C4-2B (cell line): ENCODE measurements at regions not wholly inside any gene's neighbourhood (a gene's known extent, or its start where the extent isn't known, plus 50 kb on each side); places are given as distances from the start of the nearest gene placed in this dataset.

Source experiments
- H3K27ac ChIP-seq: fragments of 450-650 bp; 2 replicates; pipeline ENCODE4 v1.5.1; 2017
- ZFX ChIP-seq: fragments of 450-650 bp; IDR thresholded peaks from 2 replicates; pipeline ENCODE4 v1.6.1; 2017
- TF ChIP-seq, protein P1 (sequence below): fragments of 450-650 bp; conservative IDR thresholded peaks from 2 replicates; pipeline ENCODE4 v1.5.1; 2017; ENCODE audit warnings: mild to moderate bottlenecking

- TF ChIP-seq ZFX = no peak
- TF ChIP-seq, protein P1, sequence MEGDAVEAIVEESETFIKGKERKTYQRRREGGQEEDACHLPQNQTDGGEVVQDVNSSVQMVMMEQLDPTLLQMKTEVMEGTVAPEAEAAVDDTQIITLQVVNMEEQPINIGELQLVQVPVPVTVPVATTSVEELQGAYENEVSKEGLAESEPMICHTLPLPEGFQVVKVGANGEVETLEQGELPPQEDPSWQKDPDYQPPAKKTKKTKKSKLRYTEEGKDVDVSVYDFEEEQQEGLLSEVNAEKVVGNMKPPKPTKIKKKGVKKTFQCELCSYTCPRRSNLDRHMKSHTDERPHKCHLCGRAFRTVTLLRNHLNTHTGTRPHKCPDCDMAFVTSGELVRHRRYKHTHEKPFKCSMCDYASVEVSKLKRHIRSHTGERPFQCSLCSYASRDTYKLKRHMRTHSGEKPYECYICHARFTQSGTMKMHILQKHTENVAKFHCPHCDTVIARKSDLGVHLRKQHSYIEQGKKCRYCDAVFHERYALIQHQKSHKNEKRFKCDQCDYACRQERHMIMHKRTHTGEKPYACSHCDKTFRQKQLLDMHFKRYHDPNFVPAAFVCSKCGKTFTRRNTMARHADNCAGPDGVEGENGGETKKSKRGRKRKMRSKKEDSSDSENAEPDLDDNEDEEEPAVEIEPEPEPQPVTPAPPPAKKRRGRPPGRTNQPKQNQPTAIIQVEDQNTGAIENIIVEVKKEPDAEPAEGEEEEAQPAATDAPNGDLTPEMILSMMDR = no peak
- no peak overlapping the region; the same call in 1 of the 2 replicates for H3K27ac ChIP-seq
Measured at GRCh38 chr1:219521325-219521724, 91.6 kb downstream of the ZC3H11B start.

- TF ChIP-seq, protein P1 = no peak
- TF ChIP-seq ZFX = no peak
- no peak overlapping the region for H3K27ac ChIP-seq
Measured at GRCh38 chr1:219520241-219520640, 92.7 kb downstream of the ZC3H11B start.

- no peak for TF ChIP-seq ZFX
- TF ChIP-seq, protein P1 = no peak
- H3K27ac ChIP-seq = peak overlapping the region; percentile 16; the same call in 1 of the 2 replicates
Measured at GRCh38 chr1:219518907-219519248, 94.0 kb downstream of the ZC3H11B start.

GRCh38 chr1:219518168-219518906, 94.6 kb downstream of the ZC3H11B start:
- H3K27ac ChIP-seq = peak overlapping the region; percentile 43
- TF ChIP-seq ZFX = no peak
- TF ChIP-seq, protein P1 = no peak

- H3K27ac ChIP-seq = no peak overlapping the region
- no peak for TF ChIP-seq ZFX
- TF ChIP-seq, protein P1 = no peak
Measured at GRCh38 chr1:219517031-219517430, 95.9 kb downstream of the ZC3H11B start.

DNA sequence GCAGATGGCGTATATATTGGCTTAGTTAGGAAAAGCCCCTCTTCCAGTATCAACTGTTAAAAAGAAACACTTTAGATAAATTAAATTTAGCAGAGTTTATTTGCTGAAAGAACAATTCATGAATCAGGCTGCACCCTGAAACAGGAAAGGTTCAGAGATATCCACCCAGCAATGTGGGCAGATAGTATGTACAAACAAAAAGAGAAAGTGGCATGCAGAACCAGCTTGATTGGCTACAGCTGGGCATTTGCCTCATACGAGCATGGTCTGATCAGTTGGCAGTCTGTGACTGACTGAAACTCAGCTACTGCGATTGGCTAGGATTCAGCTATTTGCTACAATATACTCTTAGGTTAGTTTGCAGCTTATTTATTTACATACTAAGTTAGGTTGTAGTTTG, 98.2 kb downstream of the ZC3H11B start:
- no peak overlapping the region for H3K27ac ChIP-seq
- TF ChIP-seq, protein P1 = no peak
- no peak for TF ChIP-seq ZFX

DNA sequence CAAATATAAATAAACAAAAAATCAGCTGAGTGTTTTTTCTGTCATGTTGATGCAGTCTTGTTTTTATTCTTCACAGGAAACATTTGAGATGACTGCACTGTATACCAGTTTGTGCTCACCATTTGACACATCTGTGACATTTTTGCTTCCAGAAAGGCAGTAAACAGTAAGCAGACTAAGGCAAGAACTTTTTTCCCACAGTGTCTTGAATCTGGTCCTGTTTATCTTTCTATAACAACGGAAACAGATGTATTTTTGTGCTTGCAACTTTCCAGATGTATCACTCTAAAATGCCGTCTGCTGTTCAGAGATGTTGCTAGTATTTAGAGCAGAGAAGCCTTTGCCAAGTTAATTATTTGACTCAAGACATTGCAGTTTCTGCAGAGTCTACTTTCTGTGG, 105.5 kb downstream of the ZC3H11B start:
- no peak overlapping the region for H3K27ac ChIP-seq
- TF ChIP-seq, protein P1 = no peak
- TF ChIP-seq ZFX = no peak
